ENCODE measurements at regions not wholly inside any gene's neighbourhood (a gene's known extent, or its start where the extent isn't known, plus 50 kb on each side); places are given as distances from the start of the nearest gene placed in this dataset.

DNA sequence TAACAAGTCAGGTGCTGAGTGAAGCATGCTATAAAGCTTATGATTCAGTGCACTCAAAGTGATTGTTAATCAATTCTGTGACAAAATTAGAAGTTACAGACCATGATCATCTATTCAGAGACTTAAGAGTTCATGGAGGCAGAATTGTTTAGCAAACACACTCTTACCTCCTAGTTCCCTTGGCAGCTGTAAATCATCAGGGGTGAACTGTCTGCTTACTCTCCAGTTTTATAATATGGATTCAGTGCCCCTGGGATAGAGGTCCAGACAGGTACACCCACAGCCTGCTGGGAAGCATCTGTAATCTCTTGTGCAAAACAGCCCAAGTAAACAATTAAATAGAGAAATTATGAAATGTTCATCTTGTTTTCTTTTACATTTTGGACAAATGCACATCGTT, 835.0 kb upstream of the COBL start:
- no peak for DNase-seq (ENCODE audit: low read depth)
- TF ChIP-seq, protein P1, sequence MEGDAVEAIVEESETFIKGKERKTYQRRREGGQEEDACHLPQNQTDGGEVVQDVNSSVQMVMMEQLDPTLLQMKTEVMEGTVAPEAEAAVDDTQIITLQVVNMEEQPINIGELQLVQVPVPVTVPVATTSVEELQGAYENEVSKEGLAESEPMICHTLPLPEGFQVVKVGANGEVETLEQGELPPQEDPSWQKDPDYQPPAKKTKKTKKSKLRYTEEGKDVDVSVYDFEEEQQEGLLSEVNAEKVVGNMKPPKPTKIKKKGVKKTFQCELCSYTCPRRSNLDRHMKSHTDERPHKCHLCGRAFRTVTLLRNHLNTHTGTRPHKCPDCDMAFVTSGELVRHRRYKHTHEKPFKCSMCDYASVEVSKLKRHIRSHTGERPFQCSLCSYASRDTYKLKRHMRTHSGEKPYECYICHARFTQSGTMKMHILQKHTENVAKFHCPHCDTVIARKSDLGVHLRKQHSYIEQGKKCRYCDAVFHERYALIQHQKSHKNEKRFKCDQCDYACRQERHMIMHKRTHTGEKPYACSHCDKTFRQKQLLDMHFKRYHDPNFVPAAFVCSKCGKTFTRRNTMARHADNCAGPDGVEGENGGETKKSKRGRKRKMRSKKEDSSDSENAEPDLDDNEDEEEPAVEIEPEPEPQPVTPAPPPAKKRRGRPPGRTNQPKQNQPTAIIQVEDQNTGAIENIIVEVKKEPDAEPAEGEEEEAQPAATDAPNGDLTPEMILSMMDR (IDR thresholded peaks at IDR 0.05; ENCODE audit: insufficient read depth, low read length), result no peak
- H3K4me3 ChIP-seq (ENCODE audit: low read depth, low read length), result no peak overlapping the region

DNA sequence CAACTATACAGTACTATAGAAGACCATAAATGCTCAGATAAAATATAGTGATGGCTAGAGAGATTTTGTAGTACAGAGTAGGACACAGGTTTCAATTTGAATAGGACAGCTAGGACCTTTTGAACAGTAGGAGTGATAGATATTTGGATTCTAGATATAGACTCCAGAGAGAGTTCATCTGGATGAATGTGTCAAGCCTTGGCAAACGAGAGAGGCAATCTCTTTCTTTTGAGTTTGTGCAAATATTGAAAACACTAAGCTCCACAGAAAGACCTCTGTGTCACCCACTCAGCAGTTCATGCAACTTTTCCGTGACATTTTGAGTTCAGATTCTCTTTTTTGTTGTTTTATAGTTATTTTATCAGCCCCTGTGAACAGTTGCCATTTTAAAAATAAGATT, 834.3 kb upstream of the COBL start:
- TF ChIP-seq, protein P1 (IDR thresholded peaks at IDR 0.05; ENCODE audit: insufficient read depth, low read length), result no peak
- DNase-seq (ENCODE audit: low read depth), result no peak
- no peak overlapping the region for H3K4me3 ChIP-seq (ENCODE audit: low read depth, low read length)

DNA sequence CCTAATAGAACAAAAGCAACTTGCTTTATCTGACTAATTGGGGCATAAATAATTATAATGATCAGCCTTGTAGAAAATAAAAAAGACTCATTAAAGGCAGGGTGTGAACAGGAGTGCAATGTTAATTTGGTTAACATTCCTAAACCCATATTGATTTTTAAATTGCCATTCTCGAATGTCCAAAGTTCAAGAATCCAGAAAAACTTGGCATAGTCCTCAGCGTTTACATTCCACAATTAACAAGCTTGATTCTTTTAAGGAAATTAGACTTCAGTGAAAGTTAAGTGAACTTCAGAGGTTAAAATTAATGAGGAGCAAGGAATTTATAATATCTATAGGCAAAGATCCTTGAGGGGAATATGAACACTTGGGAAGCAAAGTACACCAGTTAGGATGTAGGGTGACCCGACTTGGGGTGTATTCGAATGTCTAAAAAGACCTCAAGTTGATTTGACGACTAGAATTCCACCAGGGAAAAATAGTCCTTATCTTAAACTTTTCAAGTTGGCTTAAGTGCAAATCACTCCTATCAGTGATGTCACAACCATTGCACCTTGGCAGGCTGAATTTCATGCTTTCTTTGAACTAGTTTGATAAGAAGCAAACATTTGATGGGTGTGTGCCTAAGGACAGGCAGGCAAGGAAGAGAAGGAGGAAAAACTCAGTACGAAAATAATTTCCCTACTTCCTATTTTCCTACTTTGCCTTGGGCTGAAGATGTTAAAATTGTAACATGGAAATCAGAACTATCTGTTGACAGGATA, 830.4 kb upstream of the COBL start:
- TF ChIP-seq, protein P1 (IDR thresholded peaks at IDR 0.05; ENCODE audit: insufficient read depth, low read length), result no peak
- H3K4me3 ChIP-seq (ENCODE audit: low read depth, low read length), result no peak overlapping the region
- DNase-seq (ENCODE audit: low read depth), result no peak

DNA sequence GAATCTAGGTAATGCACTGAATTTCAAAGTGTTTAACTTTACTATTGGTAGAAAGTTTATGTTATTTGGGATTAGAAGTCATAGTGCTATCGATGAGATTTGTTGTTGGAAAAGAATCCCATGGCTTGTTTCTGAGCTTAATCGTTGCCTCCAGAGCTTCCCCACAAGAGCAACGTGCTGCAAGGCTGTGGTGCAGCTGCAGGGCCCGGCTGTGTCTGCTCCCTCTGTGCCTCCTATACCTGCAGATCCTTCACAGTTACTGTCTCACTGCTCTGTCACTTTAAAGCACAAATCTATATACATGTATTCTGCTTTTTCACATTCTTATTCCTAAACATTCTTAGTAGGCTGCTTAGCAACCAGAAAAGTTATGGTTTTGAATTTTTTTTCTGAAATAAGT, 826.6 kb upstream of the COBL start:
- no peak overlapping the region for H3K4me3 ChIP-seq (ENCODE audit: low read depth, low read length)
- TF ChIP-seq, protein P1 (IDR thresholded peaks at IDR 0.05; ENCODE audit: insufficient read depth, low read length), result no peak
- no peak for DNase-seq (ENCODE audit: low read depth)

DNA sequence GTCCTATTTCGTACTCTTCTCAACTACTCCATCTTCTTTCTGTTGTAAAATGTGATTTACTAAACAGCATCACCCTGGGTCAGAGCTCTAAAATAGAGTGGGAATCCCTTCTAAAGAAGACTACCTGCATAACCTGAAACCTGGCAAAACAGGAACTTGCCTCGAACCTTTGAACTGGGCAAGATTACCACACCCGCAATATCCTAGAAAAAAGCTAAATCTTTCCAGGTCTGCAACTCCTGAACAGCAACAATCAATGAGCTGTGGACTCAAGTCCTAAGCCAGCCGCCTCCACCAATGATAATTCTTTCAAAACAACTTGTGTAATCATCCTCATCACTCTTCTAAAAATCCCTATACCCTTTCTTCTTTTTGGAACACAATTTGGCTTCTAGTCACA, 824.2 kb upstream of the COBL start:
- no peak overlapping the region for H3K4me3 ChIP-seq (ENCODE audit: low read depth, low read length)
- TF ChIP-seq, protein P1 (IDR thresholded peaks at IDR 0.05; ENCODE audit: insufficient read depth, low read length), result no peak
- no peak for DNase-seq (ENCODE audit: low read depth)

DNA sequence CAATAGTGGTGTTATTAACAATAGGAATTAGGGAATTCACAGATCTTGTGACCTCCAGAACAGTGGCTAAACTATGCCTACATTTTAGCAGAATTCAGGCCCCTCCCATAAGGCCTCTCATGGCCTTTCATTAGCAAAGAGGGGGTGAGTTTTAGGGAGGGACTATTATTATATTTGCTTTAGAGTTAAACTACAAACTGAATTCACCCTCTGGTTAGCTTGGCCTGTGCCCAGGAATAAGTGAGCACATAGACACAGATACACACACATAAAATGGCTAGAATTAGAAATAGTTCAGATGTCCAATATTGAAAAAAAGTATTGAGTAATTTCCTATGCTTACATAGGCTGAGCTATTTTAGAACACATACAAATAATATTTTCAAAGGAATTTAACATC, 818.8 kb upstream of the COBL start:
- no peak for DNase-seq (ENCODE audit: low read depth)
- H3K4me3 ChIP-seq (ENCODE audit: low read depth, low read length), result no peak overlapping the region
- TF ChIP-seq, protein P1 (IDR thresholded peaks at IDR 0.05; ENCODE audit: insufficient read depth, low read length), result no peak

DNA sequence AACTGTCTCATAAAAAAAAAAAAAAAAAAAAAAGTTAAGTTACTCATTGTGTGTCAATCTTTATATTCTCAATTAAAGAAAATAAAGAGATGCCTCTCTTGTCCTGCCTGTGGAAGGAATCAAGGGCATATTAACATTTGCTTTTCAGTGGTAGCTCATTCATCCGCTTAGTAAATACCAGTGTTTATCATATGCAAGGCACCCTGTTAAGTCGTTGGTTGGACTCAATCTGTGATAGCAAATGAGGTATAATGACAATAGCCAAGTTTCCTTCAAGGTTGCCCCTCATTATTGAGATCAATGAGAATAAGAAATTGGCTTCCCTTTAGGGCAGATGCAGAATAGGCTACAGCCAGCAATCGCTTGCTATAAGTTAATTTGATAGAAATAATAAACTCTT, 812.7 kb upstream of the COBL start:
- H3K4me3 ChIP-seq (ENCODE audit: low read depth, low read length), result no peak overlapping the region
- TF ChIP-seq, protein P1 (IDR thresholded peaks at IDR 0.05; ENCODE audit: insufficient read depth, low read length), result no peak
- no peak for DNase-seq (ENCODE audit: low read depth)

Measured in fibroblast of the aortic adventitia (primary cell).